ENCODE measurements at regions not wholly inside any gene's neighbourhood (a gene's known extent, or its start where the extent isn't known, plus 50 kb on each side); places are given as distances from the start of the nearest gene placed in this dataset.
A peak's percentile ranks its signal among the peaks of the same experiment; 100 is the strongest.

DNA sequence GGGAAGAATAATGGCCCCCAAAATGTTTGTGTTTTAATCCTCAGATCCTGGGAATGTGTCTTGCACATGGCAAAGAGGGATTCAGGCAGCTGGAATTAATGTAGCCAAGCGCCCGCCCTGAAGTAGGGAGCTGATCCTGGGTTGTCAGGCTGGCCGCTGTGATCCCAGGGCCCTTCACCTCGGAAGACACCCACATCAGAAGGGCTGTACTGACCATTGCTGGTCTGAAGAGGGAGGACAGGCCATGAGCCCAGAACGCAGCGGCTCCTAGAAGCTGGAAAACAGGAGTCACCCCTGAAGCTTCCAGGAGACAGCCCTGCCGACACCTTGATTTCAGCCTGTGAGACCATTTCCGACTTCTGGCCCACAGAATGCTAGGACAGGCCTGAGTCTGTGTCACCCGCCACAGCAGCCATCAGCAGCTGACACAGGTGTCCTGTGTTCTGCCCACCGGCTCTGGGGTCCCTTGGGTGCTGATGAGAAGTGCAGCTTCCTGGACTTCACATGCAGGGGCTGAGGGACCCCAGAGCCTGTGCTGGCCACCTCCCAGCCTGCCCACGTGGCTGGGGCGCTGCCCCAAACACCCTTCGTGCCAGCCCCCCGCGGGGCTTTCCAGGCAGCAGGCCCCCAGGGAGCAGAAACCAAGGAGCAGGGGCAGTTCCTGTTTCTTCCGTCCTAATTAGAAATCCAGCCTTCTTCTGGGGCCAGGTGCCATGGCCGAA, 86.3 kb downstream of the ERMARD start:
- H3K4me3 ChIP-seq (ENCODE audit: low read length), result no peak overlapping the region
- no peak for DNase-seq (ENCODE audit: low read depth)
- no peak for TF ChIP-seq CTCF (IDR thresholded peaks at IDR 0.05; ENCODE audit: insufficient read depth, low read depth, low read length, missing control alignments)

GRCh38 chr6:169833258-169833794, 81.9 kb downstream of the ERMARD start:
- no peak for TF ChIP-seq CTCF (IDR thresholded peaks at IDR 0.05; ENCODE audit: insufficient read depth, low read depth, low read length, missing control alignments)
- H3K4me3 ChIP-seq (ENCODE audit: low read length), result no peak overlapping the region
- peak; percentile 51 for DNase-seq (ENCODE audit: low read depth)

- peak; percentile 60 for DNase-seq (ENCODE audit: low read depth)
- TF ChIP-seq CTCF (IDR thresholded peaks at IDR 0.05; ENCODE audit: insufficient read depth, low read depth, low read length, missing control alignments), result no peak
- H3K4me3 ChIP-seq (ENCODE audit: low read length), result no peak overlapping the region
These were observed 81.0 kb downstream of the ERMARD start for GRCh38 chr6:169832247-169832948.

DNA sequence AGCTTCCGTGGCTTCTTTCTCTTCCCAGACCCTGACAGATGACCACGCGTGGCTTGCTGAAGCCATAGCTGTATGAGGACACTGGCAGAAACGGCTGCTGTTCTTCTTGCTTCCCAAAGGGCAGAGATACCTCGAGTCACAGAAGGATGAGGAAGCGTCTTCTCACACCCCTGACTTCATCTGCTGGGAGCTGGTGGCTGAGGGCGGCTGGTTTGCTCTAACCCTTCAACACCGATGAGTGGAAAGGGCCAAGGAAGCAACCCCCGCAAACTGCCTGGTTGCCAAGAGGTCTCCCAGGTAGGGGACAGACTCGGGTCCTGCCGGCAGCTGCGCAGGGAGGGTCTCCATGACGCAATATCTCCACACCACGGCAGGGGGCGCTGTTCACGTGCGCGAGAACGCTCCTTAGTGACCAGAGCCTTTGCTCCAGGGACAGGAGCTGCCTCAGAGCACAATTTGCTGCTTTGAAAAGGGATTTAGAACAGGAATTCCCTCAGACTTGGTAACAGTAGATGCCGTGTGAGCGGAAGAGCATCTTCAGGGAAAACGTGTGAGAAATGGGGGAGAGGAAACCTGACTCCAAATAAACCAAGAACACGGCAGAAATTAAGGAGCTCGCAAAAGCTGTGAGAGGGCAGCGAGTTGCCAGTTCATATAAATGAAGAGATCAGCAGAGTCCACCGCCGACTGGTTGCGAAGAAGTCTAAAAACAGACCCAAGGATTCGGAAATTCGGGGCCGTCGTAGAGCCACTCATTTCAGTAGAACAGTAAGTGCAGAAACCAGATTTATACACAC, 80.2 kb downstream of the ERMARD start:
- peak; percentile 89 for TF ChIP-seq CTCF (IDR thresholded peaks at IDR 0.05; ENCODE audit: insufficient read depth, low read depth, low read length, missing control alignments)
- no peak overlapping the region for H3K4me3 ChIP-seq (ENCODE audit: low read length)
- peak; percentile 67 for DNase-seq (ENCODE audit: low read depth)

Data from epithelial cell of esophagus (primary cell).